HG03095 (cell line): ENCODE measurements at regions not wholly inside any gene's neighbourhood (a gene's known extent, or its start where the extent isn't known, plus 50 kb on each side); places are given as distances from the start of the nearest gene placed in this dataset.
"Not testable (repeated sequence)": the region's sequence is repeated elsewhere in the genome, so short reads cannot be mapped to it uniquely, and the experiment has no call there.

Source experiments
- ATAC-seq: cut with Tn5 transposase; IDR thresholded peaks from one replicate; pipeline ENCODE4 v1.9.1; 2021; ENCODE audit warnings: moderate library complexity; ENCODE audit not compliant: unreplicated experiment

- ATAC-seq: no peak
Measured at GRCh38 chr15:95119041-95119610, 887.8 kb downstream of the MCTP2 start.

DNA sequence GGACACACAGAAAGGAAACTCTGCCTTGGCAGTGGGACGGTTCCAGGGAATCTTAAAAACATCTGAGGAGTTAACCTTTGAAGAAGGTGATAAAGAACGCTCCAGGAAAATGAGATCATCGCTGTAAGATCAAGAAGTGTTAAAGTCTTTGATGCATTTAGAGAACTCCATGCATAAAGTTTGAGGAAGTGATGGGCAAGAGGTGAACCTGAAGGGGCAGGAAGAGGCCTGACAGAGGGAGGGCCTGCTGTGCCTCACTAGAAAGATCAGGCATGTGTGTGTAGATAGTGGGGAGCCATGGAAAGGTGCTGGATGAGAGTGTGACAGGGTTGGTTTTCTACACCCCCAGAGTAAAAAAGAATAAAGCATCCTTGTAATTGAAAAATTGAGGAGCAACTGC lies 889.2 kb downstream of the MCTP2 start:
- ATAC-seq: no peak

GRCh38 chr15:95121191-95121590 lies 889.8 kb downstream of the MCTP2 start:
- no peak for ATAC-seq

GRCh38 chr15:95125803-95126202 lies 894.4 kb downstream of the MCTP2 start:
- no peak for ATAC-seq

- ATAC-seq: no peak
Measured at GRCh38 chr15:95127356-95127755, 896.0 kb downstream of the MCTP2 start.

GRCh38 chr15:95129574-95129973 lies 898.2 kb downstream of the MCTP2 start:
- ATAC-seq: no peak

GRCh38 chr15:95131131-95131556 lies 899.8 kb downstream of the MCTP2 start:
- no peak for ATAC-seq

DNA sequence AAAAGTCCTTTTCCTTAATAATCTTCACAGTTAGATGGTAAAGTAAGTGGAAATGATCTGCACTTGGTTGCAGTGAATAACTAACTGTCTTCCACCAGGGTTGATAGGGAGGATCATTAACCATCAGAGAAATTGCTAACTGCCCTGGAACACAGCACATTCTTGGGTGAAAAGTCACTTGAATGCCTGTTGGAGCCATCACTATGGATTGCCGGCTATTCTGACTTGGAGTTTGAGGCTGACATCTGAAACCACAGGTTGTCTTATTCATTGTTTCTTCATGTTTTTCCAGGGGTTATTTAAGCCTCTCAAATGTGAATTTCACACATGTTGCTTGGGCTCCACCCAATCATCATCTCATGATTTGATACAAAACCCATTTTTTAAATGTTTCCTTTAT lies 901.4 kb downstream of the MCTP2 start:
- ATAC-seq: no peak

- ATAC-seq: no peak
Measured at GRCh38 chr15:95134431-95135110, 903.2 kb downstream of the MCTP2 start.

GRCh38 chr15:95138604-95139270 lies 907.4 kb downstream of the MCTP2 start:
- ATAC-seq: no peak

- ATAC-seq: no peak
Measured at GRCh38 chr15:95141486-95141885, 910.1 kb downstream of the MCTP2 start.

DNA sequence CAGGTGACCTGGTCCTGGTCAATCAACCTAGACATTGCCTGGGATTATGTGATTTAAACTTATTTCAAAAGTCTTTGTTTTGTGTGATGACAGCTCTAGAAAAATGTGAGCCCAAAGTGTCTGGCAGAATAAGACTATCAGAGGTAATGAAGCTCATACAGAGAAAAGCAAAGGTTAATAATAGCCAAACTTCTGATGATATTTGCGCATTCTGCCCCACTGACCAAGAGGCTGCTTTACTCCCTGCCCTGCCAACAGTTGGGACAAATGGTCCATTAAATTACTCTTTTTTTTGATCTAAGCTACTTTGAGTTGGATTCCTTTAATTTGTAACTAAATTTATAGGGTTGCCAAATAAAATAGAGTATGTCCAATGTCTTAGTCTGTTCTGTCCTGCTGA lies 911.2 kb downstream of the MCTP2 start:
- ATAC-seq: no peak

GRCh38 chr15:95146481-95146880 lies 915.1 kb downstream of the MCTP2 start:
- ATAC-seq: no peak

DNA sequence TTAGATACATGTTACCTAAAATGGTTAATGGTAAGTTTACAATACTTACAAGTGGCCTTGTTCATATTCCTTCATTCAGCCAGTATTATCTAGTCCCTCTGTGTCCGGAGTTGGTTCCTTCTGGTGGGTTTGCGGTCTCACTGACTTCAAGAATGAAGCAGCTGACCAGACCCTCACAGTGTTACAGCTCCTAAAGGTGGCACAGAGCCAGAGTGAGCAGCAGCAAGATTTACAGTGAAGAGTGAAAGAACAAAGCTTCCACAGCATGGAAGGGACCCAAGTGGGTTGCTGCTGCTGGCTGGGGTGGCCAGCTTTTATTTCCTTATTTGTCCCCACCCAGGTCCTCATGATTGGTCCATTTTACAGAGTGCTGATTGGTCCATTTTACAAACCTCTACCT lies 916.8 kb downstream of the MCTP2 start:
- ATAC-seq: no peak

DNA sequence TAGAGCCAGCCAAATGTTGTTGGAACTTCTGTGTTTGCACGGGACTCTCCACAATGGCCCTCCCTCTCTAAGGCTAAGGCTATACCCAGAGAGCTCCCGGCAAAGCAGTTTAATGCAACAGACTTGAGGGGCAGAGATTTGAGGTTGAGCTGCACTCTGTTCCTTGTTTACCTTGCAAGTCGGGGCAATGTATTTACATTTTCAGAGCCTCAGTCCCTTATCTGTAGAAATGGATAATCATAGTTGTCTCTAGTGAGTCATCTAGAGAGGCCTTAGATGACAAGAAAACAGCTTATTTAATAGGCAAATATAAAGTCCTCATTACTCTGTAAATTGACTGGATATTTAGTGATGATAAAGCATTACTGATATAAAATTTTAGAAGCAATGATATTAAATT lies 917.7 kb downstream of the MCTP2 start:
- ATAC-seq: no peak

DNA sequence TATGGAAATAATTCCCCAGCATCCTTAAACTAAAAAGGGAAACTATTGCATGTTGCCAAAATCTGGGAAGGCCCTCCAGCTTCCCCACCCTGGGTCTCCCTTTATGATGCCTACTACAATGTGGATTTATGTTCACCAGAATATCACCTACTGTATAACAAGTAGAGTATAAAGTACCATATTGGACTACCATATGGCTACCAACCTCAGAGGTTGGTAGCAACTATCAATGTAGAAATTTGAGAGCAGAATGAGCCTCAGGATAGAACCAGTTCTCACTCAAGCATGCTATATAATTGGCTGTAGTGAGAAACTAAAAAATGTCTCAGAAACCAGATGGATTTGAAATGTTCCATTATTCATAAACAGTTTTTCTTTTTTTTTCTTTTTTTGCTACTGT lies 918.4 kb downstream of the MCTP2 start:
- no peak for ATAC-seq

DNA sequence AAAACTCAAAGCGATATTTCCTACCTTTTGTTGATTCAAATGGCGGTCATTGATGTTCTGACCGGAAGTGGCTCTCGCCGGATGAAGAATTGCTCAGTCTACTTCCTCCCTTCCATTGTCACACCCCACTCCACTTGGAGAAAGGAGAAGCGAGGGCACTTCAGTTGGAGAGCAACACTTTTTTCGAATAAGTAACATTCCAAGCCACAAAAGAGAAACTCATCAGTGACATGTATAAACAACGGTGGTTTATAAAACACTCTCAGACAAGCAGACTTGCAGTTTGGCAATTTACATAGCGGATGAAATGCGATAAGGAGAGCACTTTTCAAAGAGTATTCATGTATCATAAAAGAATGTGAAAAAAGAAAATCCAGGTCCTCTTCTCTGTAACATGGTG lies 919.1 kb downstream of the MCTP2 start:
- no peak for ATAC-seq

DNA sequence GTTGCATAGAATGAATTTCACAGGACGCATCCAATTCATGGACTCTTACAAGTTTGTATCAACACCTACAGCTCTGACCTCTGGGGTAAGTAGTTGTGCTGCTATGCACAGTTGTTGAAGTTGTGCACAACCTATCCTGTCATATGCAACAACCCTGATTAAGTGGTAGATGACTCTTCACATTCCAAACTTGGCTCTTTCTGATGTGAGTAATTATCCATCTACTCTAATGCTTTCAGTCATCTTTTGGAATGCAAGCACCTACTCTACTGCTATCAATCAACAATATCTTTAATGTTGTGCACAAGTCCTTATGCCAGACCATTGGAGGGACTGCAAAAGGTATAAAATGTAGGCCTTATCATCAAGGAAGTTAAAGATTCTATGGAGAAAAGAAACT lies 921.4 kb downstream of the MCTP2 start:
- no peak for ATAC-seq

DNA sequence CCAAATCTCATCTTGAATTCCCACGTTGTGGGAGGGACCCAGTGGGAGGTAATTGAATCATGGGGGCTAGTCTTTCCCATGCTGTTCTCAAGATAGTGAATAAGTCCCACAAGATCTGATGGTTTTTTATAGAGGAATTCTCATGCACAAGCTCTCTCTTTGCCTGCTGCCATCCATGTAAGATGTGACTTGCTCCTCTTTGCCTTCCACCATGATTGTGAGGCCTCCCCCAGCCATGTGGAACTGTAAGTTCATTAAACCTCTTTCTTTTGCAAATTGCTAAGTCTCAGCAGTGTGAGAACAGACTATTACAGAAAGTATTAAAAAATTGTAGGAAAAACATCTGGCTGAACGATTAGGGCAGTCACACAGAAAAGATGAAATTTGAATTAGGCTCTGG lies 921.8 kb downstream of the MCTP2 start:
- ATAC-seq: not testable (repeated sequence)

DNA sequence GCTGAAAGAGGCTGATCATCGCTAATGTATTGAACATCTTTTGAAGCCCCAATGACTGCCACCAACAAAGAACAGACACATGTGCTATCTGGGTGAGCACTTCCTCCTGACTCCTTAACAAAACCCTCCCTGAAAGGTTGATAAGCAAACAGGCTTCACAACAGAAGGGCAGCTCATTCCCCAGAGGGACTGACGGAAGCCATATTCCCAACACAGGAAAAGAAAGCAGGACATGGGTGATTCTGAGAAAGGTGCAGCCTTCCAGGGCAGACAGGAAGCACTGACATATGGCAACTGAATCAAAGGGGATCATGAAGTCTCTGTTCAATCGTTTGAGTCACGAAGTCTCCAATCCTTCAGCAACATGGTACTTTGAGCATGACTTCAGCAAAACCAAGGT lies 929.0 kb downstream of the MCTP2 start:
- ATAC-seq: no peak

- no peak for ATAC-seq
Measured at GRCh38 chr15:95162069-95162468, 930.7 kb downstream of the MCTP2 start.

DNA sequence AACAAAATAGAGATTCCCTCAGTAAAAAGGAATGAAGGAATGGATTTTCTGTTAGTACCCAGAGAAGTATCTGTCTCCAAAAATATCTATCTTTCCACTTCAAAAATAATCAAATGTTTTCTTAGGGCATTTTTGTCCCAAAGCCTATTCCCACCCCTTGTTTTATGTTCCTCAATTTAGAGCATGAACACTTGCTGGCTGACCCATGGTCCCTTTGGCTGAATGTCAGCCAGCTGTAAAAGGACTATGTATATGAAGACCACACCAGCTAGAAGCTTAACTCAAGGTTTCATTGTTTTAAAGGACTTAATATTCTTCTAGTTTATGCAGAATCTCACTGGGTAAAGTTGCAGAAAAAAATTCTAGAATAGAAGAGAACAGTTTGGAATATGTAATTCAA lies 931.2 kb downstream of the MCTP2 start:
- ATAC-seq: no peak
